HepG2 (cell line): ENCODE measurements at regions not wholly inside any gene's neighbourhood (a gene's known extent, or its start where the extent isn't known, plus 50 kb on each side); places are given as distances from the start of the nearest gene placed in this dataset.

ENCODE experiments used
- ATAC-seq: fragments of 200-7000 bp; cut with Tn5 transposase; 3 replicates; pipeline ENCODE4 v1.9.1; 2020; ENCODE audit warnings: mild to moderate bottlenecking, moderate library complexity
- BruUV-seq: library from RNA; stranded (reverse); fragments of 400-500 nt; replicated peaks from 2 replicates; lab custom pipeline; 2021; lab: Mats Ljungman, UMichigan
- CTCF ChIA-PET: fragments of 300-600 bp; formaldehyde crosslinking; extraction: SDS; loops from one replicate; lab custom pipeline; 2021; ENCODE audit warnings: low total read pairs, inconsistent platforms, low intra/inter-chr PET ratio; lab: Yijun Ruan, JAX
- POLR2A ChIA-PET: fragments of 350-600 bp; sonication (Branson Sonifier 250); formaldehyde crosslinking; loops from one replicate; lab custom pipeline; 2020; ENCODE audit warnings: antibody characterized with exemption, inconsistent platforms; lab: Yijun Ruan, JAX
- DNase-seq: peaks from one replicate; pipeline ENCODE4 v3.0.0-alpha.2; 2015; ENCODE audit warnings: low spot score
- FAIRE-seq: peaks from 3 replicates; lab custom pipeline; 2011; peaks lifted over from hg19 to GRCh38; lab: Jason Lieb, UNC
- H2AFZ ChIP-seq: one replicate; pipeline ENCODE4 v1.6.1; 2011; ENCODE audit warnings: low read length, inconsistent platforms
- H3K27ac ChIP-seq: fragments of 300-600 bp; 3 replicates; pipeline ENCODE4 v1.8.0; 2011; ENCODE audit warnings: mixed run types, mild to moderate bottlenecking, mixed read lengths, low read length, inconsistent platforms; ENCODE audit not compliant: insufficient read depth; ENCODE audit errors: extremely low read length
- H3K27me3 ChIP-seq, 2 experiments: fragments of 200-600 bp in 1 of 2; 2 replicates in 1 of 2; 3 replicates in 1 of 2; pipeline versions ENCODE4 v1.6.0 to v1.8.0; 2011; ENCODE audit warnings: low read length in 2 of 2, mild to moderate bottlenecking in 2 of 2, moderate library complexity in 2 of 2, inconsistent platforms in 1 of 2; ENCODE audit not compliant: insufficient read depth in 2 of 2, control insufficient read depth in 1 of 2
- H3K36me3 ChIP-seq, 2 experiments: fragments of 200-600 bp in 1 of 2; replicated peaks in 1 of 2; 2 replicates in 1 of 2; 3 replicates in 1 of 2; pipeline versions ENCODE4 v1.5.1 to v1.8.0; 2011; ENCODE audit warnings: low read length in 2 of 2, inconsistent platforms in 1 of 2; ENCODE audit not compliant: insufficient read depth in 2 of 2, control insufficient read depth in 1 of 2
- H3K4me1 ChIP-seq: 2 replicates; pipeline ENCODE4 v1.5.1; 2012; ENCODE audit warnings: low read length, inconsistent platforms; ENCODE audit not compliant: insufficient read depth
- H3K4me2 ChIP-seq: 2 replicates; pipeline ENCODE4 v1.6.0; 2011; ENCODE audit warnings: low read depth, low read length, inconsistent platforms
- H3K4me3 ChIP-seq, 3 experiments: fragments of 200-600 bp in 1 of 3; sonication (generic), shearing (Covaris generic) in 1 of 3; replicated peaks in 1 of 3; 2 replicates each; pipeline ENCODE4 v1.5.1; 2011 to 2016; ENCODE audit warnings: low read length in 3 of 3, inconsistent platforms in 2 of 3, low read depth in 2 of 3, mild to moderate bottlenecking in 2 of 3, control low read depth in 1 of 3, mixed read lengths in 1 of 3; ENCODE audit not compliant: insufficient read depth in 1 of 3
- H3K79me2 ChIP-seq: one replicate; pipeline ENCODE4 v1.6.1; 2011; ENCODE audit warnings: low read length, inconsistent platforms; ENCODE audit not compliant: insufficient read depth
- H3K9ac ChIP-seq: 2 replicates; pipeline ENCODE4 v1.6.0; 2011; ENCODE audit warnings: mild to moderate bottlenecking, low read depth, low read length, inconsistent platforms; ENCODE audit not compliant: insufficient read depth
- H3K9me3 ChIP-seq: 2 replicates; pipeline ENCODE4 v1.5.1; 2012; ENCODE audit warnings: mild to moderate bottlenecking, low read length
- H4K20me1 ChIP-seq: 2 replicates; pipeline ENCODE4 v1.6.0; 2011; ENCODE audit warnings: inconsistent platforms, mild to moderate bottlenecking, low read length, moderate library complexity; ENCODE audit not compliant: insufficient read depth
- FOXJ3 ChIP-seq: sonication (generic); formaldehyde crosslinking; IDR thresholded peaks from 2 replicates; pipeline ENCODE4 v1.4.0; 2020; ENCODE audit warnings: missing genetic modification reagents, mild to moderate bottlenecking, borderline replicate concordance
- FOXP4 ChIP-seq: sonication (generic); formaldehyde crosslinking; IDR thresholded peaks from 2 replicates; pipeline ENCODE4 v1.4.0; 2020; ENCODE audit warnings: missing genetic modification reagents
- KLF11 ChIP-seq: IDR thresholded peaks from 2 replicates; pipeline ENCODE4 v1.6.1; 2016; ENCODE audit warnings: missing compliant biosample characterization
- KMT2A ChIP-seq: sonication (generic); formaldehyde crosslinking; IDR thresholded peaks from 2 replicates; pipeline ENCODE4 v1.4.0; 2020; ENCODE audit warnings: missing genetic modification reagents
- POGZ ChIP-seq: sonication (generic); formaldehyde crosslinking; IDR thresholded peaks from 2 replicates; pipeline ENCODE4 v1.4.0; 2020; ENCODE audit warnings: mild to moderate bottlenecking, missing genetic modification reagents
- RARA ChIP-seq: IDR thresholded peaks from 2 replicates; pipeline ENCODE4 v1.6.1; 2016; ENCODE audit warnings: missing genetic modification reagents, missing compliant biosample characterization
- RFXAP ChIP-seq: sonication (generic); formaldehyde crosslinking; IDR thresholded peaks from 2 replicates; pipeline ENCODE4 v1.4.0; 2020; ENCODE audit warnings: missing genetic modification reagents, borderline replicate concordance
- SALL1 ChIP-seq: sonication (generic); formaldehyde crosslinking; IDR thresholded peaks from 2 replicates; pipeline ENCODE4 v1.8.0; 2022; ENCODE audit warnings: mild to moderate bottlenecking, missing genetic modification reagents
- ZBTB7B ChIP-seq: sonication (generic); formaldehyde crosslinking; IDR thresholded peaks from 2 replicates; pipeline ENCODE4 v1.4.0; 2020; ENCODE audit warnings: missing genetic modification reagents
- ZNF235 ChIP-seq: sonication (generic); formaldehyde crosslinking; IDR thresholded peaks from 2 replicates; pipeline ENCODE4 v1.8.1; 2023; ENCODE audit warnings: mild to moderate bottlenecking, missing genetic modification reagents, borderline replicate concordance
- ZNF343 ChIP-seq: sonication (generic); formaldehyde crosslinking; IDR thresholded peaks from 2 replicates; pipeline ENCODE4 v1.4.0; 2020; ENCODE audit warnings: mild to moderate bottlenecking, missing genetic modification reagents
- ZSCAN5A ChIP-seq: sonication (generic); formaldehyde crosslinking; IDR thresholded peaks from 2 replicates; pipeline ENCODE4 v1.8.0; 2022; ENCODE audit warnings: mild to moderate bottlenecking, missing genetic modification reagents, borderline replicate concordance
- WGBS: methylation state at CpG from one replicate; pipeline ENCODE4 v1.1.6; 2017; ENCODE audit warnings: low lambda C conversion rate; 5-methylcytosine and 5-hydroxymethylcytosine counted together
- in situ Hi-C: cut with HindIII; loops from 2 replicates; pipeline ENCODE4 v1.10.0; 2017; ENCODE audit warnings: low pct_unique_long_range_greater_than_20kb; ENCODE audit not compliant: extremely low pct_ligation_motif_present
- intact Hi-C: fragments of 100-400 bp; cut with micrococcal nuclease; formaldehyde crosslinking; loops from one replicate; pipeline ENCODE4 v1.10.0; 2022; ENCODE audit not compliant: unreplicated experiment

- no peaks in the 10 kb centered on the region for H4K20me1 ChIP-seq
- no peak overlapping the region for H3K27ac ChIP-seq
- WGBS = 37% methylated on average over 2 of the region's 7 CpGs
- TF ChIP-seq ZSCAN5A (CRISPR knock-in tag) (no peak), ZNF343 (0 out of 2 replicates have a peak, but pooled peaks have one; percentile 43)
- FAIRE-seq (no peak), DNase-seq (no peak), ATAC-seq (no peak)
- H3K27me3 ChIP-seq = peaks cover 17 to 64% of the 10 kb centered on the region in 2 experiments
- H3K9ac ChIP-seq = no peak overlapping the region
- no peaks in the 10 kb centered on the region for H3K79me2 ChIP-seq
- peak overlapping the region in 1 of 3 experiments; percentile 9; a peak in 1 of 6 replicates for H3K4me3 ChIP-seq
- BruUV-seq = no TSS peak
- no peak overlapping the region for H2AFZ ChIP-seq
- H3K9me3 ChIP-seq = no peaks in the 10 kb centered on the region
- in situ Hi-C loops (no loop called here), intact Hi-C loops (no loop called here)
- ChIA-PET POLR2A (no interaction called here), CTCF (no interaction called here)
- peak overlapping the region; percentile 28 for H3K4me2 ChIP-seq
- peaks cover 78% of the 10 kb centered on the region for H3K4me1 ChIP-seq
- no peaks in the 10 kb centered on the region for H3K36me3 ChIP-seq
Measured at GRCh38 chr9:134225816-134226215, 61.5 kb upstream of the RNU6ATAC start.

- Histone ChIP-seq H3K27me3 (peaks cover 20 to 64% of the 10 kb centered on the region in 2 experiments), H3K9ac (no peak overlapping the region), H3K27ac (no peak overlapping the region), H3K36me3 (no peaks in the 10 kb centered on the region), H2AFZ (no peak overlapping the region), H3K79me2 (no peaks in the 10 kb centered on the region), H3K4me2 (peak overlapping the region; percentile 28), H4K20me1 (no peaks in the 10 kb centered on the region), H3K9me3 (no peaks in the 10 kb centered on the region), H3K4me1 (peaks cover 73% of the 10 kb centered on the region), H3K4me3 (peak overlapping the region in 1 of 3 experiments; percentile 9; a peak in 1 of 6 replicates)
- ATAC-seq (peak; percentile 62), FAIRE-seq (peak; percentile 66), DNase-seq (peak; percentile 83)
- no TSS peak for BruUV-seq
- intact Hi-C loops = no loop called here
- ChIA-PET CTCF (no interaction called here), POLR2A (no interaction called here)
- 40% methylated on average over 1 of the region's 27 CpGs for WGBS
- in situ Hi-C loops = no loop called here
- peak; percentile 33; the same call in 1 of the 2 replicates for TF ChIP-seq POGZ (CRISPR knock-in tag)
- peak; percentile 59 for TF ChIP-seq FOXP4 (CRISPR knock-in tag)
- TF ChIP-seq ZBTB7B (CRISPR knock-in tag) = peak; percentile 67; the same call in 1 of the 2 replicates
- 0 out of 2 replicates have a peak, but pooled peaks have one; percentile 23 for TF ChIP-seq RARA (CRISPR knock-in tag)
- peak; percentile 64; the same call in 1 of the 2 replicates for TF ChIP-seq KMT2A (CRISPR knock-in tag)
- TF ChIP-seq ZNF235 (CRISPR knock-in tag) = 0 out of 2 replicates have a peak, but pooled peaks have one; percentile 44
- TF ChIP-seq SALL1 (CRISPR knock-in tag) = peak; percentile 75
- TF ChIP-seq FOXJ3 (CRISPR knock-in tag) = peak; percentile 54; the same call in 1 of the 2 replicates
- TF ChIP-seq KLF11 = no peak
- TF ChIP-seq RFXAP (CRISPR knock-in tag) = peak; percentile 59; the same call in 1 of the 2 replicates
Measured at GRCh38 chr9:134226221-134226930, 62.0 kb upstream of the RNU6ATAC start.
